ENCODE measurements at regions not wholly inside any gene's neighbourhood (a gene's known extent, or its start where the extent isn't known, plus 50 kb on each side); places are given as distances from the start of the nearest gene placed in this dataset.

GRCh38 chr11:92401520-92401919 lies 176.9 kb downstream of the FAT3 start:
- TF ChIP-seq NR3C1 (IDR thresholded peaks at IDR 0.05) (no peak), CTCF (IDR thresholded peaks at IDR 0.05) (no peak), CBX2 (IDR thresholded peaks at IDR 0.05; ENCODE audit: borderline replicate concordance, low read depth) (no peak), BHLHE40 (IDR thresholded peaks at IDR 0.05; ENCODE audit: low read depth, low read length) (no peak), USF2 (IDR thresholded peaks at IDR 0.05) (no peak), CEBPB (IDR thresholded peaks at IDR 0.05) (no peak), ZFP36 (IDR thresholded peaks at IDR 0.05; ENCODE audit: borderline replicate concordance, partially characterized antibody) (no peak), HDAC2 (IDR thresholded peaks at IDR 0.05) (no peak), POLR2A (IDR thresholded peaks at IDR 0.05; ENCODE audit: low read length) (no peak), SMC3 (IDR thresholded peaks at IDR 0.05) (no peak), MAX (IDR thresholded peaks at IDR 0.05) (no peak)
